Epithelial cell of proximal tubule (primary cell): ENCODE measurements at regions not wholly inside any gene's neighbourhood (a gene's known extent, or its start where the extent isn't known, plus 50 kb on each side); places are given as distances from the start of the nearest gene placed in this dataset.

Source experiments
- DNase-seq: peaks from one replicate; pipeline ENCODE4 v3.0.0-alpha.2; 2011; ENCODE audit warnings: low read depth
- H3K4me3 ChIP-seq: 2 replicates; pipeline ENCODE4 v1.5.1; 2011; ENCODE audit warnings: low read depth, mild to moderate bottlenecking, low read length
- CTCF ChIP-seq: conservative IDR thresholded peaks from 2 replicates; pipeline ENCODE4 v1.5.1; 2012; ENCODE audit warnings: low read depth, mild to moderate bottlenecking, low read length

- no peak for TF ChIP-seq CTCF
- no peak for DNase-seq
- H3K4me3 ChIP-seq, result no peak overlapping the region
Measured at GRCh38 chr2:103355287-103355686, 593.5 kb downstream of the TMEM182 start.

DNA sequence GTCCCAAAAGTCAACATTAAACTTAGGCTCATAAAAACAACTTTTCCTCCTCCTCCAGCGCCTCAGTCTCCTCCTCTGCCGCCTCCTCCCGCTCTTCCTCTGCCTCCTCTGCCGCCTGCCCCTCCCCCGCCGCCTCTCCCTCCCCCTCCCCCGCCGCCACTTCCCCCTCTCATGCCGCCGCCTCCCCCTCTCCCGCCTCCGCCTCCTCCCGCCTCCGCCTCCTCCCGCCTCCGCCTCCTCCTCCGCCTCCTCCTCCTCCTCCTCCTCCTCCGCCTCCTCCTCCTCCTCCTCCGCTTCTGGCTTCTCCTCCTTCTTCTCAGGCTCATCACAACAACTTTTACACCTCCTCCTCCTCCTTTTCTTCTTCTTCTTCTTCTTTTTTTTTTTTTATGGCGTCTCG, 599.9 kb downstream of the TMEM182 start:
- no peak for TF ChIP-seq CTCF
- H3K4me3 ChIP-seq, result no peak overlapping the region
- DNase-seq, result no peak

DNA sequence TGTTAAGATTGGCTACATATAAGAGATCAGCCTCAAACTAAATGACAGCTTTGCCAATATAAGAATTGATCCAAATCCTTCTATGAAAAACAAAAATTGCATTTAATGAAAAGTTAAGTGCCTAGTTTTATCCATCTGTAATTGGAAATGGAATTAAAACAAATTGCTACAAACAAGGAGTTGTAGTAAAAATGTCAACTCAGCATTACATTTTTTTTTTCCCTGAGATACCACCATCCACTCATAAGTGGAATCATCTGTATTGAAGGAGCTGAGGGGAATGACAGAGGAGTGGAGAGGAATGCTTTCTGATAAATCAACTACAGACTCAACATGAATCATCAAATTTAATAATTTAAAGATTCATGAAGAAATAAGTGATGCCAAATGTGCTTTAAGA, 601.8 kb downstream of the TMEM182 start:
- no peak for DNase-seq
- no peak for TF ChIP-seq CTCF
- no peak overlapping the region for H3K4me3 ChIP-seq

GRCh38 chr2:103364177-103364576, 602.3 kb downstream of the TMEM182 start:
- H3K4me3 ChIP-seq, result no peak overlapping the region
- no peak for DNase-seq
- TF ChIP-seq CTCF, result no peak

- no peak for TF ChIP-seq CTCF
- H3K4me3 ChIP-seq, result no peak overlapping the region
- DNase-seq, result no peak
Measured at GRCh38 chr2:103365071-103365470, 603.2 kb downstream of the TMEM182 start.

- no peak for TF ChIP-seq CTCF
- no peak overlapping the region for H3K4me3 ChIP-seq
- DNase-seq, result no peak
Measured at GRCh38 chr2:103367877-103368276, 606.0 kb downstream of the TMEM182 start.

GRCh38 chr2:103383541-103383940, 621.7 kb downstream of the TMEM182 start:
- no peak overlapping the region for H3K4me3 ChIP-seq
- no peak for DNase-seq
- TF ChIP-seq CTCF, result no peak
